ENCODE measurements at regions not wholly inside any gene's neighbourhood (a gene's known extent, or its start where the extent isn't known, plus 50 kb on each side); places are given as distances from the start of the nearest gene placed in this dataset.
A peak's percentile ranks its signal among the peaks of the same experiment; 100 is the strongest.
"Not testable (repeated sequence)": the region's sequence is repeated elsewhere in the genome, so short reads cannot be mapped to it uniquely, and the experiment has no call there.

- no peak for DNase-seq
These were observed 391.7 kb downstream of the TFEC start for GRCh38 chr7:115638853-115639252.

DNA sequence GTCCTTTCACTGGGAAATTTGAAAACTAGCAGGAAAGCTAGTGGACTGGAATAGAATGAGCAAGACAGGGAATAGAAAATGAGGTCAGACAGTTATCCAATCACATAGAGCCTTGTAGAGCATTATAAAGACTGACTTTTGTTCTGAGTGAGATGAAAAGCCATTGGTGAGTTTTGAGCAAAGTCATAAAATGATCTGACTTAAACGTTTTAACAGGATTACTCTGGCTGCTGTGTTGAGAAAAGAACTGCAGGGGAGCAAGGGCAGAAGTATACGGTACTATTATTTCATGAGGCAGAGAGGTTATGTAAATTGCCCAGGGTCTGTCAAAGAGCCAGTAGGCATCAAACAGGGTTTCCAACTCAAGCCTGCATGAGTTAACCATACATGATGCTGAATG is 393.4 kb downstream of the TFEC start:
- no peak for DNase-seq

- DNase-seq = no peak
These were observed 394.7 kb downstream of the TFEC start for GRCh38 chr7:115635876-115636275.

GRCh38 chr7:115635376-115635775 is 395.2 kb downstream of the TFEC start:
- DNase-seq = peak; percentile 83

- DNase-seq = peak; percentile 25
These were observed 395.9 kb downstream of the TFEC start for GRCh38 chr7:115634633-115635032.

GRCh38 chr7:115632636-115633035 is 397.9 kb downstream of the TFEC start:
- no peak for DNase-seq

- no peak for DNase-seq
These were observed 398.8 kb downstream of the TFEC start for GRCh38 chr7:115631782-115632181.

DNA sequence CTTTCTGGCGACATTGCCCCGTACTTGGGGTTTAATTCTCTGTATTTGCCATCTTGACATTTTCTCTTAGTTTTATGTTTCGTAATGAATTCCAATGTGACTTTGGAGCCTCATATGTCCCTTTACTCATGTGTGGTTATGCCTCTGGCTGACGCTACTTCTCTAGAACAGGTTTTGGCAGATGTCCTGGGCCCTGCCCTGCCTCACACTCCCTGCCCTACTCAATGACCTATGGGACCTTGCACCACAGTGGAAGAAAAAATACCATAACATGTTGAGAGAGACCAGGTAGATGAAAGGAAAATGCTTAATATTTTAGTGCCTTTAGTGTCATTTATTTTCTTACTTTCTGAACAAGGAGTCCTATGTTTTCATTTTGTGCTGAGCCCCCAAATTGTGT is 400.5 kb downstream of the TFEC start:
- DNase-seq = no peak

GRCh38 chr7:115618676-115619075 is 411.9 kb downstream of the TFEC start:
- DNase-seq = peak; percentile 52

- no peak for DNase-seq
These were observed 416.7 kb downstream of the TFEC start for GRCh38 chr7:115613836-115614235.

- DNase-seq = no peak
These were observed 427.1 kb downstream of the TFEC start for GRCh38 chr7:115603416-115603815.

DNA sequence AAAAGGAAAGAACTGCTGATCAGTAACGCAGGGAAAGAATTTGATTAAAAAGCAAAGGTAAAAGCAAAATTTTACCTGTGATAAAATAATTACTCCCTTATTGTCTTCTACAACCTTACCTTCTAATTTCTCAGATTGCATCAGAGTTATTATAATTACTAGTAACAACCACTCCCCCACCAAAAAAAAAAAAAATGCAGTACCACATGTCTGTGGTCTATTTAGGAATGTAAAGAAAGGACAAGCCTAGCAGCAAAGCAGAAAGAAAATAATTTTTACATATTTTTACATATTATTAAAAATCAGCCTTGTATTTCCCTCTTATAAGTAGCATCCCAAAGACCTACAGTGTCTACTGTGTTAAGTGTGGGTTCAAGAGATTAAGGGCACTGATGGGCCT is 430.4 kb downstream of the TFEC start:
- DNase-seq = peak; percentile 74

DNA sequence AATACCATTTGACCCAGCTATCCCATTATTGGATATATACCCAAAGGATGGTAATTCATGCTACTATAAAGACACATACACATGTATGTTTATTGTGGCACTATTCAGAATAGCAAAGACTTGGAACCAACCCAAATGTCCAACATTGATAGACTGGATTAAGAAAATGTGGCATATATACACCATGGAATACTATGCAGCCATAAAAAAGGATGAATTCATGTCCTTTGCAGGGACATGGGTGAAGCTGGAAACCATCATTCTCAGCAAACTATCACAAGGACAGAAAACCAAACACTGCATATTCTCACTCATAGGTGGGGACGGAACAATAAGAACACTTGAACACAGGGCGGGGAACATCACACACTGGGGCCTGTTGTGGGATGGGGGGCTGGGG is 431.4 kb downstream of the TFEC start:
- not testable (repeated sequence) for DNase-seq

- not testable (repeated sequence) for DNase-seq
These were observed 433.3 kb downstream of the TFEC start for GRCh38 chr7:115597220-115597619.

- no peak for DNase-seq
These were observed 437.5 kb downstream of the TFEC start for GRCh38 chr7:115593111-115593510.

GRCh38 chr7:115585015-115585718 is 445.4 kb downstream of the TFEC start:
- DNase-seq = peak; percentile 33

DNA sequence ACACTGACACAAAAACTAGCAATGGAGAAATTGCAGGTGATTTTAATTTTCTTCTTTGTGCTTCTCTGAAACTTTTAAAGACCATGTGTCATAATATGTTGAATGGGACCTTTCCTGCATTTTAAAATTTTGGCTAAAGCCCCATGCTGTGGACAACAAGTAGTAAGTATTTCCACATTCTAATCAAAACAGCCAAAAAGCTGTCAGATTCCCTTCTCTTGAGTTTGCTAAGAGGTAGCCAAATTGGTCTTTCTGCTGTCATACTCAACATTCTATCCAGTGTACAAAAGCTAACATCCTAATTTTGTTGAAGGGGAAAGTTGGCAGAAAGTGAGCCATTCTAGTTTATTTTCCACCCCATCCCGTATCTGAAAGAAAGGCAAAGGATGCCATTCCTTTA is 447.6 kb downstream of the TFEC start:
- no peak for DNase-seq

DNA sequence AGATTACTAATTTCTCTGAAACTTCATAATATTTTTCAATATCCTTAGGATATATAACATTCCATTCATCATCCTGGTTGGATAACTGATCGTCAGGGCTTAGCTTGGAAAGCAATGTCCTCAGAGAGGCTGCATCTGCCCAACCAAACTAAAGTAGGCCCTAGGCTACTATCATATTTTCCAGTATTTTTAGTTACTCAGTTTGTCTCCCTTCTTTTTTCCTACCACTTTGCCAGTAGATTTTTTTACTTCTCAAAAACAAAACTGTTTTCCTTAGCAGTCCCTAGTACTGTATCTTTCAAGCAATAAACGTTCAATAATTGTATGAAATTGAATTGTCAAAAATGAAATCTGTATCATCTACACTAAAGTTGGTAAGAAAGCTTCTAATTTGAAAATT is 452.0 kb downstream of the TFEC start:
- no peak for DNase-seq

DNA sequence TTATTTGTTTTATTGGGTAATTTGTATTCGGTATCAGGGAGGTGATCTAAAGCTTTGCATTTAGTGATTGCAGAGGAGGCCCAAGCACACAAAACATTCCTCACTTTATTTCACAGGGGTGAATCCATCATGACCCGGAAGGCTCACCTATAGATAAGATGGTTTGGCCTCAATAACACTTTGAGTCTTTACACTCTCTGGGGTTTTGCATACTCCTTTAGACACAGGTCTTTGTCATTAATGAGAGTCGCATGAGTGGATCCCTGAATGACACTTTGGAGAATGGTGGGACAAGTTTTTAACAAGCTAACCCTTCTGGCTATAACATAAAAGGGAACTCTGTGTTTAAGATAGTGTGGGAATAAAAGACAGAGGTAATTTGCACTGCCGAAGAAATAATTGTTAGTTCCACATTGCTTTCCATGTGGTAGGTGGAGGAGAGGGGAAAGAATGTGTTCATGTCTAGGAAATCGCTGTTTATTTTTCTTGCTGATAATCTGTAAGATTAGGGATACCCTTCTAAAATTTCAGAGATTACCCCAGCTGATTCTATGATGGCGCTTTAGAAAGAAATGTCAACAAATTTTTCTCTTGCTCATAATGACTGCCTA is 455.8 kb downstream of the TFEC start:
- no peak for DNase-seq

- no peak for DNase-seq
These were observed 458.5 kb downstream of the TFEC start for GRCh38 chr7:115572111-115572510.

- DNase-seq = peak; percentile 76
These were observed 469.0 kb downstream of the TFEC start for GRCh38 chr7:115561335-115562110.

DNA sequence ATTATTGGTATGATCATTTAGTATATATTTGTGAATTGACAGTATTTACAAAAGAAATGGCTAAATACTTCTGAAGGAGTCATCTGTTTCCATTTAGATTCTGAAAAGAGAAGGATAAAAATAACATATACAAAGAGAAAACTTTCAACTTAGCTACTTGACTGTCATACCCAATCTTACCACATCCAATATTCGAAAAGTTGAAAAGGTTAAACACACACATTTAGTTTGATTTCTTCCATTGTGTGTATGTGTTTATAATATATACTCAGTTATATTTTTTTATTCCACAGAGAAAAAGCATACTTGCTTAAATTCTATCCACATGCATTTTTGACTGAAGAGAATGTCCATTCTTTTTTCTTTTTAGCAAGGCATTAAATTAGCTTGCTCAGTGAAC is 470.7 kb downstream of the TFEC start:
- peak; percentile 44 for DNase-seq

- DNase-seq = peak; percentile 85
These were observed 472.4 kb downstream of the TFEC start for GRCh38 chr7:115558161-115558560.

DNA sequence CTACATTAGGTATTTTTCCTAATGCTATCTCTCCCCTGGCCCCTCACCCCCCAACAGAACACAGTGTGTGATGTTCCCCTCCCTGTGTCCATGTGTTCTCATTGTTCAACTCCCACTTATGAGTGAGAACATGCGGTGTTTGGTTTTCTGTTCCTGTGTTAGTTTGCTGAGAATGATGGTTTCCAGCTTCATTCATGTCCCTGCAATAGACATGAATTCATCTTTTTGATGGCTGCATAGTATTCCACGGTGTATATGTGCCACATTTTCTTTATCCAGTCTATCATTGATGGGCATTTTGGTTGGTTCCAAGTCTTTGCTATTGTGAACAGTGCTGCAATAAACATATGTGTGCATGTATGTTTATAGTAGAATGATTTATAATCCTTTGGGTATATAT is 473.3 kb downstream of the TFEC start:
- DNase-seq = not testable (repeated sequence)

Data from fibroblast of skin of scalp (primary cell).